ENCODE measurements at regions not wholly inside any gene's neighbourhood (a gene's known extent, or its start where the extent isn't known, plus 50 kb on each side); places are given as distances from the start of the nearest gene placed in this dataset.

DNA sequence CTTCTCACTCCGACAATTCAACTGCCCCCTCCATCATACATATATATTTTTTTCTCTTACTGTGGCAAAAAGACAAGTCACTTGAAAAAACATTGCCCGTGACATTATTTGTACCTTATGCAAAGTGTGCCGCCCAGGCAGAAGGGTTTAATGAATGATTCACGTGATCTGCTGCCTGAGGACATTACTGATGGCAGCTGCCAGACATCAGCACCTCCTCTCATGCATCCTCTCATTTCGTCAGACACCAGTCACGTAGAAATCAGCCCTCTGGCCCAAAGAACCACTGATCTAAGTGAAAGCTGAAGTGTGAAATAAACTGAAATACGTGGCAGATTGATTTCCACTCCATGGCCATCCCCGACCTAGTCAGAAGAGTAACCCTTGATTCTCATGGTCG is 218.8 kb upstream of the PDE10A start:
- no peak for TF ChIP-seq CTCF (IDR thresholded peaks at IDR 0.05; ENCODE audit: insufficient read depth, low read length, poor library complexity, severe bottlenecking)
- H3K4me3 ChIP-seq (replicated peaks; ENCODE audit: low read depth, low read length) = no peak overlapping the region

DNA sequence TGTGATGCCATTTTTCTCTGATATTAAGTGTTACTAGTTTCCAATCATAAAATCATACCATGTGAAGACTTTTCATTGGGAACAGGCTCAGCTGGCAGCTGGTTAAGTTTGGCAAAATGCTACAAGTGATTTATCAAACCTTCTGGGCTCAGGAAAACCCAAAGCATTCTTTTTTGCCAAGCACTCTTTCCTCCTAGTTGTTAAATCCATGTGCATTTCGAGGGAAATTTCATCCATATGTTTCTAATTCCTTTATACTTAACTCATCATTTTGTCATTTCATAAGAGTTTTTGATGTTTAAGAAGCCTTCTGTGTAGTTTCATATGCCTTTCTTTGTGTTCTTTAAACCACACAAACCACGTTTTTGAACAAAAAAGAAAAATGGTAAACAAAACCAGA is 217.6 kb upstream of the PDE10A start:
- TF ChIP-seq CTCF (IDR thresholded peaks at IDR 0.05; ENCODE audit: insufficient read depth, low read length, poor library complexity, severe bottlenecking) = no peak
- H3K27me3 ChIP-seq (replicated peaks; ENCODE audit: control insufficient read depth, insufficient read depth, low read length) = no peaks in the 10 kb centered on the region; the same call in 1 of the 2 replicates
- no peaks in the 10 kb centered on the region for H3K36me3 ChIP-seq (ENCODE audit: control insufficient read depth, insufficient read depth, low read length)
- no peak for DNase-seq (ENCODE audit: extremely low read depth, insufficient read length)
- no peak overlapping the region for H3K4me3 ChIP-seq (replicated peaks; ENCODE audit: low read depth, low read length)

More for the DNA sequence above, 218.8 kb upstream of the PDE10A start:
- H3K36me3 ChIP-seq (ENCODE audit: control insufficient read depth, insufficient read depth, low read length) = no peaks in the 10 kb centered on the region
- H3K27me3 ChIP-seq (replicated peaks; ENCODE audit: control insufficient read depth, insufficient read depth, low read length) = no peaks in the 10 kb centered on the region; the same call in 1 of the 2 replicates
- no peak for DNase-seq (ENCODE audit: extremely low read depth, insufficient read length)

GRCh38 chr6:165877773-165878172 is 214.7 kb upstream of the PDE10A start:
- no peak for TF ChIP-seq CTCF (IDR thresholded peaks at IDR 0.05; ENCODE audit: insufficient read depth, low read length, poor library complexity, severe bottlenecking)
- DNase-seq (ENCODE audit: extremely low read depth, insufficient read length) = no peak

DNA sequence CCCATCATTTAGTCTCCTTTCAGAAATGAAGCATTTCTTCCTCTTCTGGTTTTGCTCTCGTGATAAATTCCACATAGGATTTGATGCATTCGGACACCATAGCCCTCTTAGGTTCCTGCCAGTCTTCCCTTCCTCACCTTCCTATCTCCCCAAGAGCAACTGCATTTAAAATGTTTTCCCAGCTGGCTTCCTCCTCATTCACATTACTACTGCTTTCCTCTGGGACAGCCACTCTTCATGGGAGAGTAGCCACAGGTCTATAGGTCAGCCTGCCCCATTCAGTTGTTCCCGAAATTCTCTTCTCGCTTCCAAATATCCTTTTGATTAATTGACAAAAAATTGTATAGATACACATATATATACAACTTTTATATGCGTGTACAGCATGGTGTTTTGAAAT is 214.2 kb upstream of the PDE10A start:
- Histone ChIP-seq H3K36me3 (ENCODE audit: control insufficient read depth, insufficient read depth, low read length) (no peaks in the 10 kb centered on the region), H3K4me3 (replicated peaks; ENCODE audit: low read depth, low read length) (no peak overlapping the region), H3K27me3 (replicated peaks; ENCODE audit: control insufficient read depth, insufficient read depth, low read length) (no peaks in the 10 kb centered on the region; the same call in none of the 2 replicates)
- no peak for DNase-seq (ENCODE audit: extremely low read depth, insufficient read length)
- no peak for TF ChIP-seq CTCF (IDR thresholded peaks at IDR 0.05; ENCODE audit: insufficient read depth, low read length, poor library complexity, severe bottlenecking)

More at GRCh38 chr6:165877773-165878172, 214.7 kb upstream of the PDE10A start:
- no peaks in the 10 kb centered on the region; the same call in none of the 2 replicates for H3K27me3 ChIP-seq (replicated peaks; ENCODE audit: control insufficient read depth, insufficient read depth, low read length)
- H3K4me3 ChIP-seq (replicated peaks; ENCODE audit: low read depth, low read length) = no peak overlapping the region
- H3K36me3 ChIP-seq (ENCODE audit: control insufficient read depth, insufficient read depth, low read length) = no peaks in the 10 kb centered on the region

DNA sequence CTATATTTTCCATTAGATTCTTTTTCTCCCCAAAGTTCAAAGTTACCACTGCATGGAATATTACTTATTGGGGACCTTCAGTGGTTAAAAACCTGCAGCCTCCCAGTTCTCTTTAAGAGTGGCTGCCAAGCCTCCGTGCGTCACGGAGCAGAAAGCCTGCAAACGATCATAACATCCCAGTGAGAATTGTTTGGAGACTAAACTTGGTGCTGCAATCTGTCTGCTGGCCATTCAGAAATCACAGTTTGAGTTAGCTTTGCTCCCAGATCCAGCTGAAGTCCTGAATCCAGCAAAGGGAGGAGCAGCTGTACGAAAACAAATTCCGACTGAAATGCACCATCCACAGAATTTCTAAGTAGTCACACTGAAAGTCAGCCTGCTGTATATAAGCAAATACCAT is 213.5 kb upstream of the PDE10A start:
- Histone ChIP-seq H3K4me3 (replicated peaks; ENCODE audit: low read depth, low read length) (no peak overlapping the region), H3K36me3 (ENCODE audit: control insufficient read depth, insufficient read depth, low read length) (no peaks in the 10 kb centered on the region), H3K27me3 (replicated peaks; ENCODE audit: control insufficient read depth, insufficient read depth, low read length) (no peaks in the 10 kb centered on the region; the same call in none of the 2 replicates)
- TF ChIP-seq CTCF (IDR thresholded peaks at IDR 0.05; ENCODE audit: insufficient read depth, low read length, poor library complexity, severe bottlenecking) = no peak
- DNase-seq (ENCODE audit: extremely low read depth, insufficient read length) = no peak

DNA sequence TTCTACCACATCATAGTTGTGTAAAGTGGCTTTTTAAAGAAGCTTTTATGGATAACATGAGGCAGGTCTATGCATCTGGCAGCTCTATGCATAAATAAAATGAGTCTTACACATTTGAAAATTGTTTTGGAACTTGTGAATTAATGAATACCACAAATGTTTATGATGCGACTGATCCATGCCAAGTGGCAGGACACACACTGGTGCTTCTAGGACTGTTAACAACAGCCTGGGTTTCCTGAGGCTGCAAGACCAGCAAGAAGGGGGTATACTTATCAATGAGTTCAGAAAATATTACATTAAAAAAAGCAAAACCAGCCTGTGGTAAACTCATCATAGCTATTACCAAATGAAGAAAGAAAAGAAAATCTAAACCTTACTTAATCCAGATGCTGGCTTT is 212.9 kb upstream of the PDE10A start:
- Histone ChIP-seq H3K4me3 (replicated peaks; ENCODE audit: low read depth, low read length) (no peak overlapping the region), H3K27me3 (replicated peaks; ENCODE audit: control insufficient read depth, insufficient read depth, low read length) (no peaks in the 10 kb centered on the region; the same call in none of the 2 replicates), H3K36me3 (ENCODE audit: control insufficient read depth, insufficient read depth, low read length) (no peaks in the 10 kb centered on the region)
- TF ChIP-seq CTCF (IDR thresholded peaks at IDR 0.05; ENCODE audit: insufficient read depth, low read length, poor library complexity, severe bottlenecking) = no peak
- no peak for DNase-seq (ENCODE audit: extremely low read depth, insufficient read length)
